Calu3 (cell line): ENCODE measurements at regions not wholly inside any gene's neighbourhood (a gene's known extent, or its start where the extent isn't known, plus 50 kb on each side); places are given as distances from the start of the nearest gene placed in this dataset.

Experiments
- BruUV-seq: library from RNA; stranded (reverse); fragments of 400-500 nt; replicated peaks from 2 replicates; lab custom pipeline; 2021; lab: Mats Ljungman, UMichigan
- CTCF ChIA-PET: fragments of 300-600 bp; sonication (Branson Sonifier 250); formaldehyde crosslinking; loops from one replicate; lab custom pipeline; 2022; ENCODE audit warnings: antibody characterized with exemption; lab: Charles Lee
- DNase-seq: peaks from one replicate; pipeline ENCODE4 v3.0.0; 2022
- H3K27ac Mint-ChIP-seq: one replicate; pipeline ENCODE4 v1.8.0; 2022; ENCODE audit warnings: mixed read lengths; ENCODE audit not compliant: unreplicated experiment
- H3K27me3 Mint-ChIP-seq: one replicate; pipeline ENCODE4 v1.8.0; 2022; ENCODE audit warnings: mixed read lengths; ENCODE audit not compliant: unreplicated experiment
- H3K36me3 Mint-ChIP-seq: one replicate; pipeline ENCODE4 v1.8.0; 2022; ENCODE audit warnings: mild to moderate bottlenecking, moderate library complexity, mixed read lengths; ENCODE audit not compliant: insufficient read depth, unreplicated experiment
- H3K4me1 Mint-ChIP-seq: one replicate; pipeline ENCODE4 v1.8.0; 2022; ENCODE audit warnings: mild to moderate bottlenecking, low read depth, mixed read lengths; ENCODE audit not compliant: unreplicated experiment
- H3K4me3 Mint-ChIP-seq: one replicate; pipeline ENCODE4 v1.8.0; 2022; ENCODE audit warnings: mild to moderate bottlenecking, low read depth, moderate library complexity, mixed read lengths; ENCODE audit not compliant: unreplicated experiment
- H3K9me3 Mint-ChIP-seq: one replicate; pipeline ENCODE4 v1.8.0; 2022; ENCODE audit warnings: low read depth, mixed read lengths; ENCODE audit not compliant: unreplicated experiment
- intact Hi-C: fragments of 100-400 bp; cut with micrococcal nuclease; formaldehyde crosslinking; loops from one replicate; pipeline ENCODE4 v1.10.0; 2022; ENCODE audit not compliant: unreplicated experiment
- TF ChIP-seq, protein P1 (sequence below): fragments of 200-600 bp; IDR thresholded peaks from one replicate; pipeline ENCODE4 v1.8.0; 2022; ENCODE audit warnings: antibody characterized with exemption; ENCODE audit not compliant: unreplicated experiment

- CTCF ChIA-PET = interaction anchor here (0.9 kb wide), 1 partner anchor 10 kb away, joined by 3 read pairs; no protein-coding TSS in a partner anchor
- Mint-ChIP-seq H3K27me3 (peaks cover 19% of the 10 kb centered on the region), H3K4me1 (no peaks in the 10 kb centered on the region), H3K27ac (no peak overlapping the region), H3K4me3 (no peak overlapping the region), H3K36me3 (no peaks in the 10 kb centered on the region), H3K9me3 (peaks cover 4% of the 10 kb centered on the region)
- TF ChIP-seq, protein P1, sequence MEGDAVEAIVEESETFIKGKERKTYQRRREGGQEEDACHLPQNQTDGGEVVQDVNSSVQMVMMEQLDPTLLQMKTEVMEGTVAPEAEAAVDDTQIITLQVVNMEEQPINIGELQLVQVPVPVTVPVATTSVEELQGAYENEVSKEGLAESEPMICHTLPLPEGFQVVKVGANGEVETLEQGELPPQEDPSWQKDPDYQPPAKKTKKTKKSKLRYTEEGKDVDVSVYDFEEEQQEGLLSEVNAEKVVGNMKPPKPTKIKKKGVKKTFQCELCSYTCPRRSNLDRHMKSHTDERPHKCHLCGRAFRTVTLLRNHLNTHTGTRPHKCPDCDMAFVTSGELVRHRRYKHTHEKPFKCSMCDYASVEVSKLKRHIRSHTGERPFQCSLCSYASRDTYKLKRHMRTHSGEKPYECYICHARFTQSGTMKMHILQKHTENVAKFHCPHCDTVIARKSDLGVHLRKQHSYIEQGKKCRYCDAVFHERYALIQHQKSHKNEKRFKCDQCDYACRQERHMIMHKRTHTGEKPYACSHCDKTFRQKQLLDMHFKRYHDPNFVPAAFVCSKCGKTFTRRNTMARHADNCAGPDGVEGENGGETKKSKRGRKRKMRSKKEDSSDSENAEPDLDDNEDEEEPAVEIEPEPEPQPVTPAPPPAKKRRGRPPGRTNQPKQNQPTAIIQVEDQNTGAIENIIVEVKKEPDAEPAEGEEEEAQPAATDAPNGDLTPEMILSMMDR = no peak
- no peak for DNase-seq
- intact Hi-C loops = no loop called here
- no TSS peak for BruUV-seq
Observed at GRCh38 chr11:15446929-15447328, 332.2 kb downstream of the INSC start.

- no peaks in the 10 kb centered on the region for H3K4me1 Mint-ChIP-seq
- TF ChIP-seq, protein P1 = no peak
- H3K36me3 Mint-ChIP-seq = no peaks in the 10 kb centered on the region
- no peak for DNase-seq
- intact Hi-C loops = no loop called here
- CTCF ChIA-PET = no interaction called here
- peaks cover 5% of the 10 kb centered on the region for H3K9me3 Mint-ChIP-seq
- H3K27me3 Mint-ChIP-seq = peaks cover under 1% of the 10 kb centered on the region
- BruUV-seq = no TSS peak
- H3K4me3 Mint-ChIP-seq = no peak overlapping the region
- no peak overlapping the region for H3K27ac Mint-ChIP-seq
Observed at GRCh38 chr11:15451713-15452112, 337.0 kb downstream of the INSC start.

GRCh38 chr11:15453211-15453765 lies 338.6 kb downstream of the INSC start:
- no peaks in the 10 kb centered on the region for H3K27me3 Mint-ChIP-seq
- no peak overlapping the region for H3K4me3 Mint-ChIP-seq
- H3K4me1 Mint-ChIP-seq = no peaks in the 10 kb centered on the region
- TF ChIP-seq, protein P1 = no peak
- DNase-seq = no peak
- H3K9me3 Mint-ChIP-seq = peaks cover 5% of the 10 kb centered on the region
- H3K36me3 Mint-ChIP-seq = no peaks in the 10 kb centered on the region
- BruUV-seq = no TSS peak
- H3K27ac Mint-ChIP-seq = no peak overlapping the region
- intact Hi-C loops = no loop called here
- CTCF ChIA-PET = no interaction called here

DNA sequence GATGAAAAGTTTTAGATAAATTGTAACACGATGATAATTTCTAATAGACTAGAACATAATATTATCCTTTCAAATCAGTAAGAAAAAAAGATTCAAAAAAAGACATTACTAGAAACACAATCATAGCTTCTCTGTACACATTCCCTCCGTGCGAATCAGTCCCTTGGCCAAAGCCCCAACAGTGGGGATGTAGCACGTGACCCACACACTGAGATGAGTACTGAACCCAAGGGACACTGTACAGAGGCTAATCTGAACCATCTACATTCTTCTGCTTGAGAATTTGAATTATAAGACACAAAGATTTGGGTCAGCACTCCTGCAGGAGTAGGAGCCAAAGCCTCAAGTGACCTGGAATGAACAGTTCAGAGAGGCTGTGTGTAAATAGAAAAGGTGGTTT lies 353.7 kb downstream of the INSC start:
- Mint-ChIP-seq H3K36me3 (no peaks in the 10 kb centered on the region), H3K9me3 (no peaks in the 10 kb centered on the region), H3K4me1 (peaks cover 17% of the 10 kb centered on the region), H3K4me3 (no peak overlapping the region), H3K27me3 (no peaks in the 10 kb centered on the region), H3K27ac (no peak overlapping the region)
- no peak for DNase-seq
- TF ChIP-seq, protein P1 = no peak
- intact Hi-C loops = no loop called here
- CTCF ChIA-PET = no interaction called here
- no TSS peak for BruUV-seq
